Karpas-422 (cell line): ENCODE measurements at regions not wholly inside any gene's neighbourhood (a gene's known extent, or its start where the extent isn't known, plus 50 kb on each side); places are given as distances from the start of the nearest gene placed in this dataset.
A peak's percentile ranks its signal among the peaks of the same experiment; 100 is the strongest.
"Not testable (repeated sequence)": the region's sequence is repeated elsewhere in the genome, so short reads cannot be mapped to it uniquely, and the experiment has no call there.

Experiments used
- DNase-seq: peaks from one replicate; pipeline ENCODE4 v3.0.0-alpha.2; 2015
- H2AFZ ChIP-seq: fragments of 200-600 bp; sonication (generic); 2 replicates; pipeline ENCODE4 v1.6.1; 2014; ENCODE audit warnings: antibody characterized with exemption, low read length, mixed read lengths
- H3K27ac ChIP-seq: fragments of 200-600 bp; sonication (generic); 2 replicates; pipeline ENCODE4 v1.5.1; 2014; ENCODE audit warnings: mild to moderate bottlenecking, low read length, moderate library complexity
- H3K27me3 ChIP-seq: fragments of 200-600 bp; sonication (generic); 2 replicates; pipeline ENCODE4 v1.6.1; 2014; ENCODE audit warnings: low read length, mixed read lengths
- H3K36me3 ChIP-seq: fragments of 200-600 bp; sonication (generic); 2 replicates; pipeline ENCODE4 v1.6.1; 2014; ENCODE audit warnings: low read length, mixed read lengths; ENCODE audit not compliant: insufficient read depth
- H3K4me1 ChIP-seq: fragments of 200-600 bp; sonication (generic); 2 replicates; pipeline ENCODE4 v1.6.1; 2014; ENCODE audit warnings: mild to moderate bottlenecking, low read length, mixed read lengths
- H3K4me2 ChIP-seq: fragments of 200-600 bp; sonication (generic); 2 replicates; pipeline ENCODE4 v1.6.1; 2014; ENCODE audit warnings: low read length, low read depth, mild to moderate bottlenecking; ENCODE audit not compliant: poor library complexity, severe bottlenecking
- H3K4me3 ChIP-seq: fragments of 200-600 bp; sonication (generic); 2 replicates; pipeline ENCODE4 v1.5.1; 2014; ENCODE audit warnings: mild to moderate bottlenecking, antibody characterized with exemption, low read length, mixed read lengths
- H3K79me2 ChIP-seq: fragments of 200-600 bp; sonication (generic); 2 replicates; pipeline ENCODE4 v1.6.1; 2014; ENCODE audit warnings: mild to moderate bottlenecking, low read length, mixed read lengths
- H3K9ac ChIP-seq: fragments of 200-600 bp; sonication (generic); 2 replicates; pipeline ENCODE4 v1.6.0; 2014; ENCODE audit warnings: low read length
- H3K9me2 ChIP-seq: fragments of 200-600 bp; sonication (generic), shearing (Covaris generic); replicated peaks from 2 replicates; pipeline ENCODE4 v1.6.0; 2014; ENCODE audit warnings: mild to moderate bottlenecking, low read length, moderate library complexity; ENCODE audit not compliant: insufficient read depth
- H3K9me3 ChIP-seq: fragments of 300-700, 200-600 bp; sonication (generic); 2 replicates; pipeline ENCODE4 v1.6.1; 2014; ENCODE audit warnings: low read length, mixed read lengths
- H4K20me1 ChIP-seq: fragments of 200-600 bp; sonication (generic); 2 replicates; pipeline ENCODE4 v1.6.1; 2014; ENCODE audit warnings: mild to moderate bottlenecking, antibody characterized with exemption, low read length, low read depth; ENCODE audit not compliant: insufficient read depth

DNA sequence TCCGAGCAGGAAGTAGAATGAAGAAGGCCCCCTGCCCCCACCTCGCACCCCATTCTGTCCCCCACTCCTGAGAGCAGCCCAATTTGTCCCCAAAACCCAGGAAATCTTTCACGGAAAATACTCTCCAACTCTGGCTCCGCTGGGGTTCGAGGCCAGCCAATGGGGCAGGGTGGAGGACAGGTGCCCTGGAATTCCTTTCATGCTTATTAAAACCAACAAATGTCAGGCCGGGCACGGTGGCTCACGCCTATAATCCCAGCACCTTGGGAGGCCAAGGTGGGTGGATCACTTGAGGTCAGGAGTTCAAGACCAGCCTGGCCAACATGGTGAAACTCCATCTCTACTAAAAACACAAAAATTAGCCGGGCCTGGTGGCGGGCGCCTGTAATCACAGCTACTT is 214.9 kb downstream of the TFCP2L1 start:
- not testable (repeated sequence) for H3K4me3 ChIP-seq, H3K27me3 ChIP-seq, H2AFZ ChIP-seq, H4K20me1 ChIP-seq, H3K9ac ChIP-seq, H3K4me1 ChIP-seq, H3K9me2 ChIP-seq, DNase-seq, H3K27ac ChIP-seq, H3K9me3 ChIP-seq, H3K36me3 ChIP-seq, H3K79me2 ChIP-seq, H3K4me2 ChIP-seq

DNA sequence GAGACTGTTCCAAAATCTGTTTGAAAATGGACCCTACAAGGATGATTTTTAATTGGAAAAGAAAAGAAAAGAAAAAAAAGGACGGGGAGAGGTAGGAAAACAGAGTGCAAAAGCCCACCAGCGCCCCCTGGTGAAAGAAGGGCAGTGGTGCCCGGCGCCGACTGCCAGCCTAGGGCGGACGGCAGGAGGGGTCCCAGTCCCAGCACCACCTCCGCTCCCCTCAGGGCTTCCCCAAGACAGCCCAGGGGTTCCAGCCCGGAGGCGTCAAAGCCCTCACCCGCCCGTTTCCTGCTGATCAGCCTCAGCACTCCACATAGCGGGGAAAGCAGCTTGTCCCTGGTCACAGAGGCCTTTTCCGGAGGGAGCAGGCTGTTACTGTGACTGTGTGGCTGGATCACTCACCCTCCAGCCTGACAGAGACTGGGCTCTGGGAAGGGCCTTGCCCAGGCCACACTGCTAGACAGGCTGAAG is 213.9 kb downstream of the TFCP2L1 start:
- no peaks in the 10 kb centered on the region for H3K36me3 ChIP-seq
- DNase-seq, result peak; percentile 74
- H3K79me2 ChIP-seq, result no peaks in the 10 kb centered on the region
- H2AFZ ChIP-seq, result no peak overlapping the region
- no peak overlapping the region for H3K4me3 ChIP-seq
- 0 out of 2 replicates have a peak, but pooled peaks cover 2% of the 10 kb centered on the region for H4K20me1 ChIP-seq
- H3K9me3 ChIP-seq, result no peaks in the 10 kb centered on the region
- no peak overlapping the region for H3K9ac ChIP-seq
- no peak overlapping the region for H3K4me2 ChIP-seq
- H3K4me1 ChIP-seq, result no peaks in the 10 kb centered on the region
- H3K9me2 ChIP-seq, result no peaks in the 10 kb centered on the region
- no peaks in the 10 kb centered on the region for H3K27me3 ChIP-seq
- H3K27ac ChIP-seq, result no peak overlapping the region

DNA sequence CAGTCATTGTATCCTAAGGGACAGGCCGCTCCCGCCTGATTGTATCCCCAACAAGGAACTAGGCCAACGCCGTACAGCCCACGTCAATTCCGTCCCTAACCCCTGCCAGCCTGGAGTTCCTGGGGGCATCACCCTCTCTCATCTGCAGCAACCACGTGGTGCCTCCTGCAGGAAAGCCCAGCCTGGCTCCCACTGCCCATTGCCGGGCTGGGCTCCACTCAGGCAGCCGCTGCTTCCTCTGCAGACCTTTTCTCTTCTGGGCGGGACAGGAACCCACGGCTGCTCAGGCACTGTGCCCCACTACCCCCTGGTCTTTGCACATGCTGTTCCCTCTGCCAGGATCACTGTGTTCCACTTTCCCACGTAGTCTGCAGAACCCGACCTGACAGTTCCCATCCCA is 212.2 kb downstream of the TFCP2L1 start:
- H3K9ac ChIP-seq, result no peak overlapping the region
- H3K4me2 ChIP-seq, result no peak overlapping the region
- no peaks in the 10 kb centered on the region for H3K27me3 ChIP-seq
- no peak overlapping the region for H2AFZ ChIP-seq
- DNase-seq, result no peak
- H3K9me2 ChIP-seq, result no peaks in the 10 kb centered on the region
- H3K36me3 ChIP-seq, result no peaks in the 10 kb centered on the region
- H3K79me2 ChIP-seq, result no peaks in the 10 kb centered on the region
- H3K9me3 ChIP-seq, result no peaks in the 10 kb centered on the region
- 0 out of 2 replicates have a peak, but pooled peaks cover 7% of the 10 kb centered on the region for H4K20me1 ChIP-seq
- no peak overlapping the region for H3K27ac ChIP-seq
- H3K4me3 ChIP-seq, result no peak overlapping the region
- no peaks in the 10 kb centered on the region for H3K4me1 ChIP-seq

DNA sequence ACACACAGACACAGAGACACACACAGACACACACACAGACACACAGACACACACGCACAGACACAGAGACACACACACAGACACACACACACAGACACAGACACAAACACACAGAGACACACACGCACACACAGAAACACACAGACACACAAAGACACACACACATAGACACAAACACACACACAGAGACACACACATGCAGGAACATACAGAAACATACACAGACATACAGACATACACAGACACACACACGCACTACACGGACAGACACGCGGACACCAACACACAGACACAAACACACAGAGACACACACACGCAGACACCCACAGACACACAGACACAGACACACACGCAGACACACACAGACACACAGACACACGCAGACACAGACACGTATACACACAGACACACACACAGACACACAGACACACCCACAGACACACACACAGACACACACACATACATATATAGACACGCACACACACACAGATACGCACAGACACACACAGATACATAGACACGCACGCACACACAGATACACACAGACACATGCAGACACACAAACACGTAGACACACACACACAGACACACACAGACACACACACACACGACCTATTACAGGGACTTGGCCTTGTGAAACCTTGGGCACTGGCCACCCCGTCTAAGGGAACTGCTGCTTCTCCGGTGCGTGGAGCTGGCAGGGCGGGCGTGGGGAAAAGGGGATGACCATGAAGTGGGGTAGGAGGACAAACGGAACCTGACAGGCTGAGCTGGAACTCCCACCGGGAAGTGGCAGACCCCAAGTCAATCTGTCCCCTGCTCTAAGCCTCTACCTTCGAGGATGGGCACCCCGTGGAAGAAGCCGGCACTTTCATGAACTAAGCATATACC is 211.4 kb downstream of the TFCP2L1 start:
- H3K9me3 ChIP-seq, result no peaks in the 10 kb centered on the region
- no peak overlapping the region for H3K4me3 ChIP-seq
- 0 out of 2 replicates have a peak, but pooled peaks cover 7% of the 10 kb centered on the region for H4K20me1 ChIP-seq
- H3K27me3 ChIP-seq, result no peaks in the 10 kb centered on the region
- no peak overlapping the region for H3K27ac ChIP-seq
- no peak overlapping the region for H3K4me2 ChIP-seq
- no peaks in the 10 kb centered on the region for H3K79me2 ChIP-seq
- no peaks in the 10 kb centered on the region for H3K4me1 ChIP-seq
- H2AFZ ChIP-seq, result no peak overlapping the region
- H3K9ac ChIP-seq, result no peak overlapping the region
- H3K9me2 ChIP-seq, result no peaks in the 10 kb centered on the region
- no peaks in the 10 kb centered on the region for H3K36me3 ChIP-seq
- no peak for DNase-seq

DNA sequence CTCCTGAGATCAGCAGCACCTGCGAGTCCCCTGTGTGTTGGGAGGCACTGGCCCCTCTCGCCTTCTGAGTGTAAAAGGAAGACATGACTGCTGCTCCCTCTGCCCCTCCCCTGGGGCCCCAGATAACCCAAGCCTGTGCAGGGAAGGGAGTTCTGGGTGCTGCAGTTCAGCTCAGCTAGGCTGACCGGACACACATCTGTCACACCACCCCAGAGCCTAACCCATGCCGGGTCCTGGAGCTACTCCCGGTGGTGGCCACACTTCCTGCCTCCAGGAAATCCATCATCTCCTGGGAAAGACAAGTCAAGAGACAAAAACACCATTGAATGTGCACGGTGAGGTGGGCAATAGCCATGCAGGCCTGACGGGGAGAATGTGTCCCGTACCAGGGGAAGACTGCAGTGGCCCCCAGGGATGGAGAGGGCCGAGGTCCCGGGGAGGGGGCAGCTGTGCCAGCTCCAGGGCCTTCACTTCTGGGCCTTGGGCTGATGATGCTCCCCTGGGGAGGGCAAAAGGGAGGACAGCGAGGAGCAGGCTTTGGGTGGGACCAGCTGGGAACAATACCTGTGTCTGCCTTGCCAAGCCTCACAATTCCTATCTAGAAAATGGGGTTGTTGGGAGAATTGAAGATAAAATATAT is 210.6 kb downstream of the TFCP2L1 start:
- H3K4me1 ChIP-seq, result no peaks in the 10 kb centered on the region
- H3K9me3 ChIP-seq, result no peaks in the 10 kb centered on the region
- H3K36me3 ChIP-seq, result no peaks in the 10 kb centered on the region
- no peak overlapping the region for H3K27ac ChIP-seq
- no peak overlapping the region for H3K4me3 ChIP-seq
- H3K79me2 ChIP-seq, result no peaks in the 10 kb centered on the region
- no peaks in the 10 kb centered on the region for H3K9me2 ChIP-seq
- H3K4me2 ChIP-seq, result no peak overlapping the region
- DNase-seq, result no peak
- 0 out of 2 replicates have a peak, but pooled peaks cover 9% of the 10 kb centered on the region for H4K20me1 ChIP-seq
- no peak overlapping the region for H3K9ac ChIP-seq
- no peak overlapping the region for H2AFZ ChIP-seq
- no peaks in the 10 kb centered on the region for H3K27me3 ChIP-seq

DNA sequence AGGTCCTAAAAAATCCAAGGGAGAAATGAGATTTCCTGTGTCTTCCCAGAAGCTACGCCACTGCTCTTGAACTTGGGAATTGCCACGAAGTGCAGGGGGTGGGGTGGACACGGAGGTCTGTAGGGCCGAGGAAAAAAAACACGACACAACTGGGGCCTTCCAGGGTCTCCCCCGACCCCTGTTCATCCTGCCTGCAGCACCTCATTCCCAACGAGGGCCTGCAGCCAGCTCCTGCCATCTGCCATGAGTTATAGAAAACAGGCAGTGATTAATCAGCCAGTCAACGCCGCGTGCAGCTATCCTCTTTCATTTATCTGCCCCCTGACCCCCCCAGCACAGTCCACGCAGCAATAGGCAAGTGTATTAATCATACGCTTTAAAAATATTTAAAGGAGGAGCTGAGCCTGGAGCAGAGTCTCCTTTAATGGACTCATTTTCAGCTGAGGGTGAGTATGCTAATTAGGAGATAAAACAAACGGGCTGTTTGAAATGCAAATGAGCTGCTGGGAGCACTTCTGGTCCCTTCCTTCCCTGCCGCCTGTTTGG is 209.9 kb downstream of the TFCP2L1 start:
- no peaks in the 10 kb centered on the region for H3K27me3 ChIP-seq
- no peaks in the 10 kb centered on the region for H3K9me2 ChIP-seq
- no peaks in the 10 kb centered on the region for H3K36me3 ChIP-seq
- H3K4me2 ChIP-seq, result no peak overlapping the region
- H3K27ac ChIP-seq, result no peak overlapping the region
- no peak overlapping the region for H3K9ac ChIP-seq
- H4K20me1 ChIP-seq, result 0 out of 2 replicates have a peak, but pooled peaks cover 9% of the 10 kb centered on the region
- H3K9me3 ChIP-seq, result no peaks in the 10 kb centered on the region
- peak; percentile 75 for DNase-seq
- H3K4me3 ChIP-seq, result no peak overlapping the region
- no peaks in the 10 kb centered on the region for H3K4me1 ChIP-seq
- no peaks in the 10 kb centered on the region for H3K79me2 ChIP-seq
- no peak overlapping the region for H2AFZ ChIP-seq

DNA sequence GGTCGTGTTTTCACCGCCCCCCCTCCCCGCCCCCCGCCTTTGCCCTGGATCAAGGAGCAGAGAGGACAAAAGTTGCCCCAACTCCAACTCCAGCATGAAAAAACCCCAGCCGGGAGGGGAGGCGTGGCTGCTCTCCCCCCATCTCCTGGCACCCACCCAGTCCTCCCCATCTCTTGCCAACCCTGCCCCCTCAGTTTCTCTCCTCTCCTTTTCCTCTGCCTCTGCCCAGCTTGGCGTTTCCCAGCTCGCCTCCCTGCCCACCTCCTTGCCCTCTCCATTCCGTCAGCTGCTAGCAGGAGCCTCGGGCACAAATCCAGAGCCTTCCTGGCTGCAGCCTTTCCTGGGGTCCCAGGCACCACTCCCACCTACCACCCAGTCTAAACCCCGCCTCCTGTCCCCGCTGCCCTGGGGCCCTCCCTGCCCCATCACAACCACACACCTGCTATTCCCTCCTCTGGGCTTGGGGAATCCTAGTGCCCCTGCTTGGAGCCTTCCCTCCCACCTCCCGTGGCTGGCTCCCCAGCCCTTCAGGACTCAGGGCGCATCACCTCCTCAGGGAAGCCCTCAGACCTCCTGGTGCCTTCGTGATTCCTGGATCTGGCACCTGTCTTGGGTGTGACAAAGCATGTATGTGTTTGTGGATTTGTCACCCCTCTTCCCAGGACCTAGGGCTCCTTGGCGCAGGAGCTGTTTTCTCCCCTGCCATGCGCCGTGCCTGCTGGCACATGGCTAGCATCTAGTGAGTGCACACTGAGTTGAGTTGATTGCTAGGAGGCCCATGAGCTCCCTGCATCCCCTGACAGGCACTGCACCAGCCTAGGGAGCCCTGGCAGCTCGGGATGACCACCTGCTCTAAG is 209.1 kb downstream of the TFCP2L1 start:
- Histone ChIP-seq H3K4me3 (no peak overlapping the region), H3K9ac (no peak overlapping the region), H3K79me2 (no peaks in the 10 kb centered on the region), H3K9me2 (no peaks in the 10 kb centered on the region), H3K36me3 (no peaks in the 10 kb centered on the region), H3K4me2 (no peak overlapping the region), H3K4me1 (no peaks in the 10 kb centered on the region), H4K20me1 (0 out of 2 replicates have a peak, but pooled peaks cover 9% of the 10 kb centered on the region), H3K27me3 (no peaks in the 10 kb centered on the region), H3K9me3 (no peaks in the 10 kb centered on the region), H2AFZ (no peak overlapping the region), H3K27ac (no peak overlapping the region)
- no peak for DNase-seq
